Stimulated activated effector memory CD8-positive, alpha-beta T cell treated with anti-CD3 and anti-CD28 coated beads, Interleukin-12 subunit alpha, Interleukin-12 subunit beta, amount 100 ng/mL, for 72 hours (primary cell): ENCODE measurements at regions not wholly inside any gene's neighbourhood (a gene's known extent, or its start where the extent isn't known, plus 50 kb on each side); places are given as distances from the start of the nearest gene placed in this dataset.
"Not testable (repeated sequence)": the region's sequence is repeated elsewhere in the genome, so short reads cannot be mapped to it uniquely, and the experiment has no call there.

Source experiments
- ATAC-seq: fragments of 150-1000 bp; cut with Tn5 transposase; 2 replicates; pipeline ENCODE4 v1.10.0; 2021
- DNase-seq, 2 donors: peaks; one replicate each; pipeline ENCODE4 v3.0.0; 2021 to 2022; ENCODE audit warnings: low spot score in 2 of 2
- H3K27ac Mint-ChIP-seq: one replicate; pipeline ENCODE4 v1.8.0; 2022; ENCODE audit warnings: mild to moderate bottlenecking, mixed read lengths
- H3K36me3 Mint-ChIP-seq: one replicate; pipeline ENCODE4 v1.8.0; 2022; ENCODE audit warnings: mild to moderate bottlenecking, mixed read lengths
- H3K4me1 Mint-ChIP-seq: one replicate; pipeline ENCODE4 v1.8.0; 2022; ENCODE audit warnings: mixed read lengths
- H3K4me3 Mint-ChIP-seq: one replicate; pipeline ENCODE4 v1.8.0; 2022; ENCODE audit warnings: mild to moderate bottlenecking, mixed read lengths
- H3K9me3 Mint-ChIP-seq: one replicate; pipeline ENCODE4 v1.8.0; 2022; ENCODE audit warnings: mixed read lengths

DNA sequence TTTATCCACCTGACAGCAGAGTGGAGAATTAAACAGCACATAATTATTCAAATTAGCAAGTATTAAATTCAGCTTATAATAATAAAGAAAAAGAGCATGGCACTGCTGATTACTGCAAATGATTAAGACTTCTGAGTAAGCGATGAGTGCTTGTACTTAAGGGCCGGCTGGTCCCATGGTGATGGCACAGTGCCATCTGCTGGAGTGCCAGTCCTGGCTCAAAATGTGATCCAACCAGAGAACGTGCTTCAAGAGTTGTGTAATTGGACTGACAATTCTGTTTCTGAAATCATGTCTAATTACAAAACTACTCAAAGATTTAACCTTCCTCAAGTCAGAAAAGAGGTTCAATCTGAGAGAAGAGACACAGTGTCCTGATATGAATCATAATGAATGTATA, 181.6 kb upstream of the RGS17 start:
- peak; percentile 66 for ATAC-seq

DNA sequence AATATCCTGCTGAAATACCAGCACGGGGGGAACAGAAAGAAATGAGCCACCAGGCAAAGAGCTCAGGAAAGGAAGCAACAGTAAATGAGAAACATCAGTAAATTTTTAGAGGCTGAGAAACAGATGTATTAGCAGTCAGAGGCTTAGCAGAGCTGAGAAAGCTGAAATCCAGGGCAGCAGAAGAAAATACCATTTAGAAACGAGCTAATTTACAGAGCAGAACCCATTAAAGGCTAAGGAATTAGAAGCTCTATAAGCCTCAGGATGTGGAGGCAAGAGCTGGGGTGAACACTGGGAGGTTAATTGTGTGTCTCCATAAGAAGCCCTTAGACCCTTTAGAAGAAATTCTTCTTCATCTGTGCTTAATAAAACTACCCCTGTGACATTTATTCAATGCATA, 178.6 kb upstream of the RGS17 start:
- no peak for DNase-seq
- ATAC-seq = no peak
- H3K4me1 Mint-ChIP-seq = no peaks in the 10 kb centered on the region
- H3K36me3 Mint-ChIP-seq = no peaks in the 10 kb centered on the region
- no peak overlapping the region for H3K27ac Mint-ChIP-seq
- no peak overlapping the region for H3K4me3 Mint-ChIP-seq
- no peaks in the 10 kb centered on the region for H3K9me3 Mint-ChIP-seq

More for the DNA sequence above, 181.6 kb upstream of the RGS17 start:
- Mint-ChIP-seq H3K9me3 (no peaks in the 10 kb centered on the region), H3K36me3 (no peaks in the 10 kb centered on the region), H3K27ac (no peak overlapping the region), H3K4me3 (no peak overlapping the region), H3K4me1 (no peaks in the 10 kb centered on the region)
- no peak for DNase-seq

DNA sequence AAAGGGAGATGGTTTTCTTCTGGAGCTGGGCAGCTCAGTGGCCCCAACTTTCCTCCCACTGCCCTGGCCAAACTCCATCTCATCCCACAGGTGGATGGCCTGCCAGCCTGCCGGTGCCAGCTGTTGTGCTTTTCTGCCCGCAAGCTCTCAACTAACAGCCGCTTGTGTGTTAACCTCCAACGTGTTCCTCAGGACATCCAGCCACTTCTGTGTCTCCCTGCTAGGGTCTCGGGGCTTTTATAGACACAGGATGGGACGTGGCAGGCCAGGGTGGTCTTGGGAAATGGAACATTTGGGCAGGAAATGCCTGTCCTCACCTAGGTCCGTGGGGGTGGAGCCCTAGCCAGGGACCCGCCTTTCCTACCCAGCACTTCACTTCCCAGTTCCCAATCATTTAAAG, 171.1 kb upstream of the RGS17 start:
- Mint-ChIP-seq H3K4me3 (no peak overlapping the region), H3K9me3 (no peaks in the 10 kb centered on the region), H3K36me3 (no peaks in the 10 kb centered on the region), H3K4me1 (no peaks in the 10 kb centered on the region), H3K27ac (no peak overlapping the region)
- no peak for DNase-seq
- ATAC-seq = no peak

DNA sequence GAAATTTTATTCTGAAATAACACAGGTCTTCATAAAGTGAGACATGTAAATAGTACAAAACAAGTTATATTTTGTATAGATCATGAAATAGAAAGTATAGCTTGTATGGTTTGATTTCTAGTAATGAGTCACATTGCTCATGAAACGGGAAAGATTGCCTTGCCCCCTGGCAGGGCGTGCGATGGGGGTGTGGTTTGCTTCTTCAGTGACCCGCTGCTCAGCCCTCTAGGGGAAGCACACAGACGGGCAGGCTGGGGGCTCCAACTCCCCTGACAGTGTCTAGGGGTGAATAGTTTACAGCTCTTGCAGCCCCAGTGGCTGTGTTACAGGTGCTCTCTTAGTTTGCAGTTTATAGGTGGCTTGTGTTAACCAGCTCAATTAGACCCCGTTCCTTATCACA, 170.5 kb upstream of the RGS17 start:
- ATAC-seq = peak; percentile 39
- Mint-ChIP-seq H3K4me1 (no peaks in the 10 kb centered on the region), H3K9me3 (no peaks in the 10 kb centered on the region), H3K4me3 (no peak overlapping the region), H3K36me3 (no peaks in the 10 kb centered on the region), H3K27ac (no peak overlapping the region)
- no peak for DNase-seq

DNA sequence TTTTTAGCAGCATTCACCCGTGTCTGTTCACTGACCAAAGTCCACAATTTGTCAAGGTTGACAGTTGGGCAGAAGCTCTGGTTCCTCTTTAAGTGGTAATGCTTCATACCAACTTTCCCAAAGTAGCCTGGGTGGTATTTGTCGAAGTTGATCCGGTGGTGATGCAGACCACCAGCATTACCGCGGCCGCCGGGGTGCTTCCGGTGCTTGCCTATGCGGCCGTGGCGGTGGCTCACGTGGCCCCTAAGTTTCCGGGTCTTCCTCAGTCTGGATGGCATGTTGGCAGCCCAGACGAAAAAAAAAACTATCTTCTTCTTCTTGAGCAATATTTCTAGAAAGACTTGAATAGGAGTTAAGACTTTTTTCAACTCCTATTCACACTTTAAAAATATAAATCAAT, 151.4 kb upstream of the RGS17 start:
- H3K27ac Mint-ChIP-seq, H3K4me3 Mint-ChIP-seq, ATAC-seq, H3K4me1 Mint-ChIP-seq, H3K9me3 Mint-ChIP-seq, H3K36me3 Mint-ChIP-seq, DNase-seq: not testable (repeated sequence)

DNA sequence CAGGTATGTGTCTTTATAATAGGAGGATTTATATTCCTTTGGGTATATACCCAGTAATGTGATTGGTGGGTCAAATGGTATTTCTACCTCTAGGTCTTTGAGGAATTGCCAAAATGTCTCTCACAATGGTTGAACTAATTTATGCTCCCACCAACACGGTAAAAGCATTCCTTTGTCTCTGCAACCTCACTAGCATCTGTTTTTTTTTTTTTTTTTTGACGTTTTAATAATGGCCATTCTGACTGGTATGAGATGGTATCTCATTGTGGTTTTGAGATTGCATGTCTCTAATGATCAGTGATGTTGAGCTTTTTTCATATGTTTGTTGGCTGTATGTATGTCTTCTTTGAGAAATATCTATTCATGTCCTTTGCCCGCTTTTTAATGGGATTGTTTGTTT, 144.9 kb upstream of the RGS17 start:
- ATAC-seq (no peak), DNase-seq (no peak)
- H3K4me3 Mint-ChIP-seq = no peak overlapping the region
- no peak overlapping the region for H3K27ac Mint-ChIP-seq
- no peaks in the 10 kb centered on the region for H3K36me3 Mint-ChIP-seq
- H3K4me1 Mint-ChIP-seq = no peaks in the 10 kb centered on the region
- no peaks in the 10 kb centered on the region for H3K9me3 Mint-ChIP-seq

DNA sequence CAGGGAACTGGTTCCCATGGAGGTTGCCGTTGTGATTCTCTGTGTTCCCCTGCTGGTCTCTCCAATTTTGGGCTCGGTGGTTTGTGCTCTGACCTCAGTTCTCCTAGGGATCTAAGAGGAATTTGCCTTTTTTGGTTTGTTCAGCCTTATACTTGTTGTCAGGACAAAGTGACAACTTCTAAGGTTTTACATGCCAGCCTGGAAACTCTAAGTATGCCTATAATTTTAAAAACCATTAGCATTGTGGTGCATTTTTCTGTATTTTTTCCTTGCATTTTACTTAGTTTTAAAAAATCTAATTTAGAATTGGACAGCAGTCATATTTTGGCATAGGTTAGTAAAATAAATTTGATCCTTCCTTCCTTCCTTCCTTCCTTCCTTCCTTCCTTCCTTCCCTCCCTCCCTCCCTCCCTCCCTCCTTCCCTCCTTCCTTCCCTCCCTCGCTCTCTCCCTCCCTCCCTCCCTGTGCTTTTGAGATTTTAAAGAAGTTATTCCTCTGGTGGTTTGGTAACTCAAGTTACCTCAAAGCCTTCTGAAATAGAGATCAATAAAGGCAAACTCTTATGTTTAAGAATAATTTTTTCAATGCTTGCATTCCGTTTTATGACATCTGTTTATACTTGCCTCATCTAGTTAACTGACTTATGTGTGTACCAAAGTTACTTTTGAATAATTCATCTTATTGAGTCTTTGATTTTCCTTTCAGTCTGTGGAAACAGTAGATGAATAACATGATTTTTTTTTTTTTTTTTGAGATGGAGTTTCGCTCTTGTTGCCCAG, 141.3 kb upstream of the RGS17 start:
- Mint-ChIP-seq H3K9me3 (no peaks in the 10 kb centered on the region), H3K4me3 (no peak overlapping the region), H3K36me3 (no peaks in the 10 kb centered on the region), H3K4me1 (no peaks in the 10 kb centered on the region), H3K27ac (no peak overlapping the region)
- no peak for ATAC-seq
- DNase-seq = no peak

DNA sequence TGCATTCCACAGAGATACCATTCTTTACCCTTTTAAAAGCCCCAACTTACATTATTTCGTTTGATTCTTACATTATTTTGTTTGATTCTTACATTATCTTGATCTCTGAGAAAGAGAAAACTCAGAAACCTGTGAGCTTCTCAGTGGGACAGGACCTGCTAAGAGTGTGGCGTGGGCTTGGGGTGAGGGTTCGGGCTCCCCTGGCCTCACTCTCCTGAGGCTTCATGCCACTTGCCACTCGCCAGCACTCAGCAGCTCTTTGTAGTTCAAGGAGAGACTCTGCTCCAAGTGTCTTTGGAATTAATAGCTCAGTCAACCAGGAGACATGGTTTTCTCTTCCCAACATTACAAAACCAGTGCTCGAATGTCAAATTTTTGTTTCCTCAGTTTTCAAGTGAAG, 132.4 kb upstream of the RGS17 start:
- Mint-ChIP-seq H3K27ac (no peak overlapping the region), H3K9me3 (peaks cover 3% of the 10 kb centered on the region), H3K4me3 (no peak overlapping the region), H3K36me3 (no peaks in the 10 kb centered on the region), H3K4me1 (no peaks in the 10 kb centered on the region)
- ATAC-seq (no peak), DNase-seq (no peak)

DNA sequence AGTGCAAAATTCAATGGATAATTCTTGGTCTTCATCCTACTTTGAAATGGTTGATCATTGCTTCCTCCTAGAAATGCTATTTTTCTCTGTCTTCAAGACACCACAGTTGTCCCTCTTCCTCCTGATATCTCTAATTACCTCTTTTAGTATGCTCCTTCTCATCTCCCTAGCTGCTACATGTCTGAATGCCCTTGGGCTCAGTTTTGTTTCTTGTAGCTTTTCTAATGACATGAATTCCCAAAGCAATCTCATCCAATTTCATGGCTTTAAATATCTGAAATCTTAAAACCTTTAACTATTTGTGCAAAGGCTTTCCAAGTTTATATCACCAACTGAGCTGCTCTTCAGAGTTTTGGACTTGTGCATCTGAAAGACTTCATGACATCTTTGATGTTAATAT, 120.2 kb upstream of the RGS17 start:
- Mint-ChIP-seq H3K9me3 (no peaks in the 10 kb centered on the region), H3K4me3 (no peak overlapping the region), H3K36me3 (no peaks in the 10 kb centered on the region), H3K27ac (no peak overlapping the region), H3K4me1 (no peaks in the 10 kb centered on the region)
- DNase-seq = no peak
- no peak for ATAC-seq

DNA sequence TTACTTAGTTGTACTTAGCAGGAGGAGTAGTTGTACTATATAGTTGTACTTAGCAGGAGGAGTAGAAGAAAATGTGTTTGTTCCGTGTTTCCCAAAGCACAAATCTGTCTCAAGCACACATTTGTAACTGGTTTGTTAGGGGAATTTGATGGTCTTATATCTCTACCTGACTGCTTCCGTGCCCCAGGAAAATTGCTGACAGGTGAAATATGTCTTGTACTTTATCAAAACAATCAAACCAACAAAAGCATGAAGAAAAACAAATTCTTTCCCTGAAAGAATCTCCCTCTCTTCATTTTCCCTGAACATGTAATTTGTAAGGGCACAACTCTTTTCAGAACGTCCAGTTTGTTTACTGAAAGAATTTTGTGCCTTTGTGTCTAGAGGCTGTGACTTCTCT, 106.6 kb upstream of the RGS17 start:
- Mint-ChIP-seq H3K4me3 (no peak overlapping the region), H3K9me3 (no peaks in the 10 kb centered on the region), H3K36me3 (no peaks in the 10 kb centered on the region), H3K27ac (no peak overlapping the region), H3K4me1 (no peaks in the 10 kb centered on the region)
- DNase-seq (no peak), ATAC-seq (no peak)

DNA sequence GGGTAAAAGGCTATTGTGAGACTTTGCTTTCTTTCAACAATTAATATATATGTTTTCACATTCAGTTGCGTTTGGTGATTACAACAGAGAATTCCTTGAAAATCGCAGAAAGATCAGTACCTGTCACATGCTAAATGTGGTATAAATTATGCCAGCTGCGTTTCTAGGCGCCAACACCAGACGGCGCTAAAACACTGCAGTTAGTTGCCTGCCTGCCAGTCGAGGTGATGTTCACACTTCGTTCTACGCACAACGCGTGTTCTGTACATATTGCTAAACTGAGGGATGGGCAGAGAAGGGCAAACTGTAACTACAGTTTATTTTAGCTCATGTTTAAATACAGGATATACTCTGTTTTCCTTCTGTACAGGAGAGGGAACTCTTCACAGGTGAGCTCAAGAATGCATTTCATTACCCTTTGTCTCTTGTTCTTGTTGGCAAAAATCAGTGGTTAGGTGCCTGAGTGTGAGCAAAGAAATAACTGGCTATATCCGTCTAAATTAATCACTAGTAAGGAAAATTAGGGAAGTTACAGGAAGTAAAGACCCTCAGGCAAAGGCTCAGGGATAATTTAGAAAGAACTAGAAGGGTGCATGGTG, 100.1 kb upstream of the RGS17 start:
- no peaks in the 10 kb centered on the region for H3K4me1 Mint-ChIP-seq
- peak; percentile 11 for ATAC-seq
- no peaks in the 10 kb centered on the region for H3K9me3 Mint-ChIP-seq
- DNase-seq = peak in 1 of 2 donors; percentile 59
- H3K36me3 Mint-ChIP-seq = no peaks in the 10 kb centered on the region
- no peak overlapping the region for H3K4me3 Mint-ChIP-seq
- no peak overlapping the region for H3K27ac Mint-ChIP-seq

DNA sequence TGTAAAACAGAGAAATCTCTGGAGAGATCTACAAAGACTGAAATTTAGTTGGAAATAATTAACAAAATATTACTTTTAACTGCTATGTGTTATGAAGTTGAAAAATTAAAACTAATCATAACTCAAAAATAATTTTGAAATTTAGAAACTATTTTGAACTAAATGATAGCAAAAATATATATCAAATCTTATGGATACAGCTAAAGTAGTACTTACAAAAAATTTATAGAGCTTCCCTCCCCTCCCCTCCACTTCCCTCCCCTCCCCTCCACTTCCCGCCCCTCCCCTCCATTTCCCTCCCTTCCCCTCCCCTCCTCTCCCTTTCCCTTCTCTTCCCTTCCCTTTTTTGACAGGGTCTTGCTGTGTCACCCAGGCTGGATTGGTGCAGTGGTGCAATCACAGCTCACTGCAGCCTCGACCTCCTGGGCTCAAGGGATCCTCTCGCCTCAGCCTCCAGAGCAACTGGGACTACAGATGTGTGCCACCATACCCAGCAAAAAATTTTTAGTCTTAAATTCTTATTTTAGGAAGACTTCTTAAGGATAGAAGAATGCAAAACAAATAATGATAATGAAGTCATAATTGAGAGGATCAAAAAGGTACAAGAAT, 87.2 kb upstream of the RGS17 start:
- Mint-ChIP-seq H3K9me3 (no peaks in the 10 kb centered on the region), H3K4me1 (no peaks in the 10 kb centered on the region), H3K4me3 (no peak overlapping the region), H3K27ac (no peak overlapping the region), H3K36me3 (no peaks in the 10 kb centered on the region)
- ATAC-seq = no peak
- DNase-seq = no peak

DNA sequence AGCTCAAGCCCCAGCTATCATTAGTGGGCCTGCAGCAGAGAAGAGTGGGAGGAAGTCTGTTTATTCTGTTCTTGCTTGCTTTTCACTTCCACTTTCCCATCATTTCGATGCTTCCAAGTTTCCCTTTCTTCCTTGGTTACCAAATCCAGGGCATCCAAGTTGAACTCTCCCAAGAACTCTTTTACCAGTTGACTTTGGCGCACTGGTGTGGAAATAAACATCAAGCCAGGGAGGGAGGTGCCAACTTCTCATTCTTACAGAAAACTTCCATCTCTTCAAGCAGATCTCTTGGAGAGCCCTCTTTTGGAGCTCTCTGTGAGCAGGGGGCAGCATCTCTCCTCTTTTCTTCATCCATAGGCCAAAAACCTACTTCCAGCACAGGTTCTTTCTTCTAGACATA, 85.7 kb upstream of the RGS17 start:
- no peaks in the 10 kb centered on the region for H3K36me3 Mint-ChIP-seq
- no peak for DNase-seq
- no peaks in the 10 kb centered on the region for H3K4me1 Mint-ChIP-seq
- H3K27ac Mint-ChIP-seq = no peak overlapping the region
- ATAC-seq = no peak
- H3K4me3 Mint-ChIP-seq = no peak overlapping the region
- no peaks in the 10 kb centered on the region for H3K9me3 Mint-ChIP-seq

DNA sequence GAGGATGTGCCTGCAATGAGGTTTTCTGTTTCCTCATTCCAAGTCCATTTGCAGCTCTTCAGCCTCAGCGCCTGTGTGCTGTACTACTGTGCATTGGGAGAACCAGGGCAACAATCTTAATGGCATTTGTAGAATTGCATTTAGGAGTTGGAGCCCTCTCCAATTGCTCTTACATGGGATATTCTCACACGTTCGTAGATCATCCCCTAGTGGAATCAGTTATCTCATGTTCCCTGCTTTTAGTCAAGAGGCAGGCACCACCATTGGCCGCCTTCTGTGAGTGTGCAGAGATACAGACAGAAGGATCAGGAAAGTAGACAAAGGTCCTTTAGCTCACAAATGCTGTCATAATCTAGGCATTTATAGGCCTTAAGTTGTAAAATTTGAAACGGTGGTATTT, 84.2 kb upstream of the RGS17 start:
- Mint-ChIP-seq H3K4me1 (no peaks in the 10 kb centered on the region), H3K9me3 (no peaks in the 10 kb centered on the region), H3K27ac (no peak overlapping the region), H3K4me3 (no peak overlapping the region), H3K36me3 (no peaks in the 10 kb centered on the region)
- DNase-seq (no peak), ATAC-seq (no peak)

DNA sequence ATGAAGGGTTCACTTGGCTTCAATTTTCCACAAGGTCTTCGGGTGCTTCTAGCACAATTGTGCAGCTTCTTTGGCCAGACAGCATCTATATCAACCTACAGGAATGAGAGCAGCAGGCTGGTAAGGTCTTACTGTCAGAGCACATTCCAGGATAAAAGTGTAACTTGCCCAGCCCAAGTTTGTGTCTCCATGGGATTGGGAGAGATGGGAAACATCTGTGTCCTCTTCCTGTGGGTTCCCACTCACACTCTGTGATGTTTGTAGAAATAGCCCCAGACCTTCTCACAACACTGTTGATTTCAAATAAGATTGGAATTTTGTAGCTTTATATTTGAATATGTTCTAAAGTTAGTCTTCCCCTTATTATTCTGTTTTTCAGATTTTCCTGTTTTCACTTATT, 83.4 kb upstream of the RGS17 start:
- H3K27ac Mint-ChIP-seq = no peak overlapping the region
- ATAC-seq (no peak), DNase-seq (no peak)
- no peaks in the 10 kb centered on the region for H3K36me3 Mint-ChIP-seq
- H3K9me3 Mint-ChIP-seq = no peaks in the 10 kb centered on the region
- H3K4me3 Mint-ChIP-seq = no peak overlapping the region
- H3K4me1 Mint-ChIP-seq = no peaks in the 10 kb centered on the region

DNA sequence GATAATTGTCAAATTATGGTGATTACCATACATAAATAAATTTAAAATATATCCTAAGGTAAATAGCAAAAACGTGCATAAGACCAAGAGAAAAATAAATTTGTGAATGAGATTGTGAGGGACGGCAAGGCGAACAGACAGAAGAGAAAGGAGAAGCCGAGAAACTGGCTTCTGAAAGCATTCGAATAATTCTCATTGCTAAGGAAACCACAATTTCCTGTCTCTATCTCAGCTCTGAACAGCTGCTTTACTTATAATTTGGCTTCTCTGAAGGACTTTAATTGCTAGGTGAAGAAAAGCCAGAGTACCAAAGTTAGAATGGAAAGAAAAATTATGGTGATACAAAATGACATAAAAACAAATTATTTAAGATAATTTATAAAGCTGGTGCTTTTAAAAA, 79.0 kb upstream of the RGS17 start:
- no peaks in the 10 kb centered on the region for H3K9me3 Mint-ChIP-seq
- H3K36me3 Mint-ChIP-seq = no peaks in the 10 kb centered on the region

More for the DNA sequence above, 79.0 kb upstream of the RGS17 start:
- no peaks in the 10 kb centered on the region for H3K4me1 Mint-ChIP-seq
- DNase-seq = no peak
- H3K4me3 Mint-ChIP-seq = no peak overlapping the region
- no peak overlapping the region for H3K27ac Mint-ChIP-seq
- peak; percentile 42 for ATAC-seq
